SK-N-SH (cell line): ENCODE measurements at regions not wholly inside any gene's neighbourhood (a gene's known extent, or its start where the extent isn't known, plus 50 kb on each side); places are given as distances from the start of the nearest gene placed in this dataset.

Experiments used
- CTCF ChIA-PET: fragments of 300-600, 350-600 bp; formaldehyde crosslinking; extraction: SDS; loops from one replicate; lab custom pipeline; 2021; lab: Yijun Ruan, JAX
- POLR2A ChIA-PET: fragments of 350-600 bp; sonication (Branson Sonifier 250); formaldehyde crosslinking; extraction: SDS; loops from one replicate; lab custom pipeline; 2020; ENCODE audit warnings: antibody characterized with exemption, inconsistent platforms; lab: Yijun Ruan, JAX
- DNase-seq: peaks from one replicate; pipeline ENCODE4 v3.0.0; 2012
- H2AFZ ChIP-seq: fragments of 200-600 bp; sonication (generic); 2 replicates; pipeline ENCODE4 v1.8.1; 2016; ENCODE audit warnings: antibody characterized with exemption, mild to moderate bottlenecking, low read depth
- H3F3A ChIP-seq: fragments of 200-600 bp; sonication (generic); replicated peaks from 2 replicates; pipeline ENCODE3; 2016; ENCODE audit warnings: antibody characterized with exemption, mild to moderate bottlenecking; ENCODE audit not compliant: insufficient read depth
- H3K27ac ChIP-seq, 2 experiments: fragments of 200-500 bp in 1 of 2; fragments of 200-600 bp in 1 of 2; sonication (Bioruptor generic) in 1 of 2; sonication (generic), shearing (Covaris generic) in 1 of 2; 2 replicates each; pipeline versions ENCODE4 v1.5.1 to v1.6.1; 2014 to 2016; ENCODE audit warnings: low read depth in 2 of 2, inconsistent platforms in 1 of 2, low read length in 1 of 2, mild to moderate bottlenecking in 1 of 2, mixed read lengths in 1 of 2
- H3K27me3 ChIP-seq: fragments of 200-600 bp; sonication (generic), shearing (Covaris generic); 2 replicates; pipeline ENCODE4 v1.6.1; 2016; ENCODE audit warnings: mixed run types; ENCODE audit not compliant: insufficient read depth
- H3K36me3 ChIP-seq, 2 experiments: fragments of 200-500 bp in 1 of 2; fragments of 200-600 bp in 1 of 2; sonication (Bioruptor generic) in 1 of 2; sonication (generic) in 1 of 2; replicated peaks in 1 of 2; 2 replicates each; pipeline versions ENCODE3 to v1.5.1; 2014 to 2016; ENCODE audit warnings: low read length in 1 of 2, mild to moderate bottlenecking in 1 of 2; ENCODE audit not compliant: insufficient read depth in 2 of 2, control insufficient read depth in 1 of 2
- H3K4me1 ChIP-seq, 2 experiments: fragments of 200-500 bp in 1 of 2; fragments of 200-600 bp in 1 of 2; sonication (Bioruptor generic) in 1 of 2; sonication (generic), shearing (Covaris generic) in 1 of 2; 2 replicates each; pipeline versions ENCODE4 v1.5.1 to v1.6.1; 2014 to 2016; ENCODE audit warnings: low read depth in 1 of 2, low read length in 1 of 2, mixed run types in 1 of 2; ENCODE audit not compliant: insufficient read depth in 2 of 2, control insufficient read depth in 1 of 2
- H3K4me2 ChIP-seq: fragments of 200-600 bp; sonication (generic), shearing (Covaris generic); 2 replicates; pipeline ENCODE4 v1.6.1; 2017; ENCODE audit warnings: mixed run types
- H3K4me3 ChIP-seq, 2 experiments: fragments of 200-500 bp in 1 of 2; fragments of 200-600 bp in 1 of 2; sonication (Bioruptor generic) in 1 of 2; sonication (generic), shearing (Covaris generic) in 1 of 2; 2 replicates each; pipeline versions ENCODE4 v1.5.1 to v1.8.1; 2014 to 2016; ENCODE audit warnings: low read depth in 2 of 2, inconsistent platforms in 1 of 2, low read length in 1 of 2, mild to moderate bottlenecking in 1 of 2, mixed read lengths in 1 of 2, moderate library complexity in 1 of 2
- H3K79me2 ChIP-seq: fragments of 200-600 bp; sonication (generic); 2 replicates; pipeline ENCODE4 v1.8.1; 2017; ENCODE audit warnings: mild to moderate bottlenecking; ENCODE audit not compliant: insufficient read depth
- H3K9ac ChIP-seq: fragments of 200-600 bp; sonication (generic); 2 replicates; pipeline ENCODE4 v1.6.1; 2017; ENCODE audit warnings: mixed run types
- H3K9me2 ChIP-seq: fragments of 200-600 bp; sonication (generic); 2 replicates; pipeline ENCODE4 v1.6.1; 2017; ENCODE audit warnings: mixed run types
- H3K9me3 ChIP-seq: fragments of 200-600 bp; sonication (generic); 2 replicates; pipeline ENCODE4 v1.6.1; 2017; ENCODE audit warnings: mixed run types, mild to moderate bottlenecking, moderate library complexity
- H4K20me1 ChIP-seq: fragments of 200-600 bp; sonication (generic); 2 replicates; pipeline ENCODE4 v1.6.1; 2017; ENCODE audit warnings: mild to moderate bottlenecking, mixed run types; ENCODE audit not compliant: insufficient read depth
- CHD2 ChIP-seq: fragments of 150-350 bp; IDR thresholded peaks from 2 replicates; pipeline ENCODE4 v1.6.1; 2018; ENCODE audit warnings: low read length; ENCODE audit not compliant: partially characterized antibody
- ELF1 ChIP-seq: IDR thresholded peaks from 2 replicates; pipeline ENCODE4 v1.4.0; 2012
- EP300 ChIP-seq, 2 experiments: IDR thresholded peaks; 2 replicates each; pipeline versions ENCODE4 v1.4.0 to v1.6.1; 2012; ENCODE audit warnings: borderline replicate concordance in 1 of 2, low read depth in 1 of 2, low read length in 1 of 2
- FOSL2 ChIP-seq: IDR thresholded peaks from 2 replicates; pipeline ENCODE4 v1.4.0; 2012; ENCODE audit warnings: low read depth, mild to moderate bottlenecking, moderate library complexity, borderline replicate concordance
- FOXM1 ChIP-seq: IDR thresholded peaks from 2 replicates; pipeline ENCODE4 v1.4.0; 2012; ENCODE audit warnings: low read depth, mild to moderate bottlenecking
- GABPA ChIP-seq: IDR thresholded peaks from 2 replicates; pipeline ENCODE4 v1.4.0; 2012; ENCODE audit warnings: low read depth, mild to moderate bottlenecking
- GATA2 ChIP-seq: sonication (generic); formaldehyde crosslinking; IDR thresholded peaks from 2 replicates; pipeline ENCODE4 v1.5.0; 2020; ENCODE audit warnings: mild to moderate bottlenecking, missing genetic modification reagents
- JUND ChIP-seq: IDR thresholded peaks from 2 replicates; pipeline ENCODE4 v1.4.0; 2012
- MEF2A ChIP-seq: IDR thresholded peaks from 2 replicates; pipeline ENCODE4 v1.4.0; 2012; ENCODE audit warnings: low read depth, borderline replicate concordance
- MXI1 ChIP-seq: IDR thresholded peaks from 2 replicates; pipeline ENCODE4 v1.6.1; 2012; ENCODE audit warnings: mild to moderate bottlenecking, low read depth, low read length, improper control_type of control experiment
- NFIC ChIP-seq: IDR thresholded peaks from 2 replicates; pipeline ENCODE4 v1.4.0; 2012; ENCODE audit warnings: borderline replicate concordance
- NRF1 ChIP-seq: IDR thresholded peaks from 2 replicates; pipeline ENCODE4 v1.6.1; 2012; ENCODE audit warnings: low read depth, mild to moderate bottlenecking, low read length
- POLR2AphosphoS5 ChIP-seq: IDR thresholded peaks from 2 replicates; pipeline ENCODE4 v1.6.1; 2012; ENCODE audit warnings: low read depth, low read length
- RAD21 ChIP-seq: IDR thresholded peaks from 2 replicates; pipeline ENCODE4 v1.6.1; 2012; ENCODE audit warnings: mild to moderate bottlenecking, low read length
- REST ChIP-seq: IDR thresholded peaks from 2 replicates; pipeline ENCODE4 v1.6.1; 2012; ENCODE audit warnings: mild to moderate bottlenecking, low read depth, low read length, moderate library complexity
- RFX5 ChIP-seq: IDR thresholded peaks from 2 replicates; pipeline ENCODE4 v1.6.1; 2012; ENCODE audit warnings: mild to moderate bottlenecking, improper control_type of control experiment, low read length
- SIN3A ChIP-seq: IDR thresholded peaks from 2 replicates; pipeline ENCODE4 v1.6.1; 2012; ENCODE audit warnings: low read depth, mild to moderate bottlenecking, low read length, moderate library complexity, borderline replicate concordance
- SMC3 ChIP-seq: IDR thresholded peaks from 2 replicates; pipeline ENCODE4 v1.6.1; 2012; ENCODE audit warnings: low read depth, low read length, improper control_type of control experiment
- USF1 ChIP-seq: IDR thresholded peaks from 2 replicates; pipeline ENCODE4 v1.4.0; 2012; ENCODE audit warnings: low read depth, borderline replicate concordance
- USF2 ChIP-seq: fragments of 150-350 bp; IDR thresholded peaks from 2 replicates; pipeline ENCODE4 v1.6.1; 2017; ENCODE audit warnings: antibody characterized with exemption, low read length, low read depth, borderline replicate concordance
- WGBS: methylation state at CpG from one replicate; pipeline ENCODE4 v1.1.6; 2017; ENCODE audit warnings: low lambda C conversion rate; 5-methylcytosine and 5-hydroxymethylcytosine counted together

GRCh38 chr14:106530031-106530422 lies 1003.6 kb downstream of the TMEM121 start:
- Histone ChIP-seq H3K79me2 (no peaks in the 10 kb centered on the region), H3K9ac (no peak overlapping the region), H4K20me1 (no peaks in the 10 kb centered on the region), H3K27me3 (no peaks in the 10 kb centered on the region), H3K27ac (no peak overlapping the region), H3K9me2 (peaks cover 4% of the 10 kb centered on the region; the same call in 1 of the 2 replicates)
- 27% methylated on average over 3 of the region's 3 CpGs for WGBS
- TF ChIP-seq MXI1: no peak
- TF ChIP-seq USF1: no peak
- TF ChIP-seq SIN3A: no peak
- TF ChIP-seq MEF2A: no peak
- TF ChIP-seq ELF1: no peak
- TF ChIP-seq POLR2AphosphoS5: no peak
- TF ChIP-seq NFIC: no peak
- TF ChIP-seq FOXM1: no peak
- TF ChIP-seq USF2: no peak
- no peak for TF ChIP-seq NRF1
- no peak for TF ChIP-seq EP300 (IDR thresholded peaks at IDR 0.05; ENCODE audit: borderline replicate concordance in 1 of 2, low read depth in 1 of 2, low read length in 1 of 2)
- no peak for TF ChIP-seq FOSL2
- TF ChIP-seq GATA2 (CRISPR knock-in tag): no peak
- TF ChIP-seq CHD2: no peak
- TF ChIP-seq RAD21: no peak
- no peak for TF ChIP-seq SMC3
- no peak for TF ChIP-seq JUND
- TF ChIP-seq, all 33 proteins: peak for 0
- no peak for DNase-seq
- no peak overlapping the region for H3K4me3 ChIP-seq
- no peak overlapping the region for H2AFZ ChIP-seq
- CTCF ChIA-PET: interaction anchor here (0.6 to 2.1 kb wide), 8 partner anchors 9 to 482 kb away, joined by 3 to 7 read pairs (median 3); no protein-coding TSS in a partner anchor
- no peaks in the 10 kb centered on the region for H3F3A ChIP-seq
- no peak overlapping the region for H3K4me2 ChIP-seq
- no peaks in the 10 kb centered on the region for H3K4me1 ChIP-seq
- POLR2A ChIA-PET: no interaction called here
- H3K9me3 ChIP-seq: peaks cover 7% of the 10 kb centered on the region; the same call in 1 of the 2 replicates
- H3K36me3 ChIP-seq: no peaks in the 10 kb centered on the region

- Histone ChIP-seq H2AFZ (no peak overlapping the region), H3K36me3 (no peaks in the 10 kb centered on the region), H3K79me2 (no peaks in the 10 kb centered on the region), H3K4me2 (no peak overlapping the region), H3K9me3 (peaks cover 7% of the 10 kb centered on the region; the same call in 1 of the 2 replicates), H3K9ac (no peak overlapping the region), H3K4me1 (no peaks in the 10 kb centered on the region), H3K27me3 (no peaks in the 10 kb centered on the region), H3F3A (no peaks in the 10 kb centered on the region), H3K27ac (no peak overlapping the region), H3K4me3 (no peak overlapping the region), H4K20me1 (no peaks in the 10 kb centered on the region), H3K9me2 (peaks cover 4% of the 10 kb centered on the region; the same call in 1 of the 2 replicates)
- TF ChIP-seq JUND (no peak), CHD2 (no peak), MXI1 (no peak), MEF2A (no peak), NFIC (no peak), FOSL2 (no peak), FOXM1 (no peak), REST (no peak), RFX5 (no peak), GABPA (no peak), ELF1 (no peak)
- 51% methylated on average over 12 of the region's 12 CpGs for WGBS
- ChIA-PET CTCF (interaction anchor here (0.6 to 2.1 kb wide), 6 partner anchors 9 to 483 kb away, joined by 3 to 7 read pairs (median 3); no protein-coding TSS in a partner anchor), POLR2A (no interaction called here)
- DNase-seq: no peak
Observed at GRCh38 chr14:106530423-106531107, 1004.2 kb downstream of the TMEM121 start.
